ENCODE measurements at regions not wholly inside any gene's neighbourhood (a gene's known extent, or its start where the extent isn't known, plus 50 kb on each side); places are given as distances from the start of the nearest gene placed in this dataset.

DNA sequence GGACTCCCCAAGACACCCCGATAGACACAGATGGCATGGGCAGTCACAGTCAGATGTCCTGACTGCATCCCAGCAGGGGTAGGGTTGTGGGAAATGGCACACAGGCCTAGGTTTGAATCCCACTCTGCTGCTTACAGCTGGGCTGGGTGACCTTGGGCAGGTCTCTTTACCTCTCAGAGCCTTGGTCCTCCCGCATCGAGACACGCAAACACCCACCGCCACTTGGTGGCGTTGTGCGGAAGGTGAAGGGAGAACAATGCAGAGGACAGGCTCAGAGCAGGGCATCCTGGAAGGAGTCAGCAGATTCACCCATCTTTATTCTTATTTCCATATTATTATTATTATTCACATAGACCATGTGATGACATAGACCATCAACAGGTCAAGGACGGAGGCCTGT lies 140.5 kb downstream of the MIAT start:
- in situ Hi-C loops (cut with HindIII; ENCODE audit: low pct_unique_long_range_greater_than_20kb, low sequenced_read_pairs), result no loop called here
- DNase-seq (ENCODE audit: low read depth in 1 of 2, low spot score in 1 of 2), result peak in 1 of 2 experiments; percentile 44
- no peak for TF ChIP-seq JUND (IDR thresholded peaks at IDR 0.05; ENCODE audit: low read depth)

DNA sequence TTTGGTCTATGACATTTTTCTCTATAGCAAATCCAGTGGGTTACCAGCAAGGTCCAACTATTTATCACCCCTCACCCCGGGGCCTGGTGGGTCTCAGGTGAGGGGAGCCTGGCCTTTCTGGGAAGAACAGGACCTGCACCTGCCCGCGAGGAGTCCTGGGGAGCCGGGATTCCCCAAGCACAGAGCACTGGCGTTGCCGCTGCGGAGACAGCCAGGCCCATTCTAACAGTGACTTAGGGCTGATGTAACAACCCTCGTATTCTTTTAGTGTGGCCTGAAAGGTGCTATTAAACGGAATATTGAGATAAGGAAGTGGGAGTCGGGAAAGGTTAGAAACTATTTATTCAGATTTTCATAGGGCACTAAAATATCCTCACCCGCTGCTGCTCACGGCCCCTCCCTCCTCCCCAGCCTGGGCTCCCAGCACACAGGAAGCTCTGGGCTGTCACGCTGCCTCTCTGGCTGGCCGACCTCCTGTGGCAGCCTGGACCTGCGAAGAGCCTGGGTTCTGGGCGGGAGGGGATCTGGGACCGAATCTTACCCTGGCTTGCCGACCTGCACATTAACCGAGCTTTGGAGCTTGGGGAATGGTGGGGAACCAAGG lies 141.2 kb downstream of the MIAT start:
- in situ Hi-C loops (cut with HindIII; ENCODE audit: low pct_unique_long_range_greater_than_20kb, low sequenced_read_pairs), result no loop called here
- no peak for DNase-seq (ENCODE audit: low read depth in 1 of 2, low spot score in 1 of 2)
- TF ChIP-seq JUND (IDR thresholded peaks at IDR 0.05; ENCODE audit: low read depth), result no peak

- TF ChIP-seq JUND (IDR thresholded peaks at IDR 0.05; ENCODE audit: low read depth), result no peak
- no peak for DNase-seq (ENCODE audit: low read depth in 1 of 2, low spot score in 1 of 2)
- in situ Hi-C loops (cut with HindIII; ENCODE audit: low pct_unique_long_range_greater_than_20kb, low sequenced_read_pairs), result no loop called here
Measured at GRCh38 chr22:26800858-26801257, 143.5 kb downstream of the MIAT start.

DNA sequence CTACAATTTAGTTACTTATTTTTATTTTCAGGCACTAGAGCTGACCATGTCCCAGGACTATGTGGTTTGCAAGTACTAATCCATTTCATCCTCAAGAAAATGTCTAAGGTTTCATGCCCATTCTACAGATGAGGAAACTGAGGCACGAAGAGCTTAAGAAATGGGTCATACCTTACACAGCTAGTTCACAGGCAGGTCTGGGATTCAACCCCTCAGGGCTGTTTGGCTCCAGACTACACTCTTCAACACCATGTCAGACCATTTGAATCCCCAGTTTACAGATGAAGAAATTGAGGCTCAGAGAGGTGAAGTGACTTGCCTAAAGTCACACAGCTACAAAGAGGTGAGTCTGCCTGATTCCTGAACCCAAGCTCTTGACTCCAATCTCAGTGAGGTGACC lies 144.1 kb downstream of the MIAT start:
- in situ Hi-C loops (cut with HindIII; ENCODE audit: low pct_unique_long_range_greater_than_20kb, low sequenced_read_pairs), result no loop called here
- no peak for TF ChIP-seq JUND (IDR thresholded peaks at IDR 0.05; ENCODE audit: low read depth)
- DNase-seq (ENCODE audit: low read depth in 1 of 2, low spot score in 1 of 2), result no peak

- DNase-seq (ENCODE audit: low read depth in 1 of 2, low spot score in 1 of 2), result no peak
- TF ChIP-seq JUND (IDR thresholded peaks at IDR 0.05; ENCODE audit: low read depth), result no peak
- in situ Hi-C loops (cut with HindIII; ENCODE audit: low pct_unique_long_range_greater_than_20kb, low sequenced_read_pairs), result no loop called here
Measured at GRCh38 chr22:26804315-26804714, 146.9 kb downstream of the MIAT start.

GRCh38 chr22:26804911-26805539 lies 147.6 kb downstream of the MIAT start:
- in situ Hi-C loops (cut with HindIII; ENCODE audit: low pct_unique_long_range_greater_than_20kb, low sequenced_read_pairs), result no loop called here
- no peak for TF ChIP-seq JUND (IDR thresholded peaks at IDR 0.05; ENCODE audit: low read depth)
- no peak for DNase-seq (ENCODE audit: low read depth in 1 of 2, low spot score in 1 of 2)

- TF ChIP-seq JUND (IDR thresholded peaks at IDR 0.05; ENCODE audit: low read depth), result no peak
- in situ Hi-C loops (cut with HindIII; ENCODE audit: low pct_unique_long_range_greater_than_20kb, low sequenced_read_pairs), result no loop called here
Measured at GRCh38 chr22:26806445-26807175, 149.2 kb downstream of the MIAT start.

GRCh38 chr22:26811647-26811992 lies 154.2 kb downstream of the MIAT start:
- TF ChIP-seq JUND (IDR thresholded peaks at IDR 0.05; ENCODE audit: low read depth), result no peak
- DNase-seq (ENCODE audit: low read depth in 1 of 2, low spot score in 1 of 2), result no peak
- in situ Hi-C loops (cut with HindIII; ENCODE audit: low pct_unique_long_range_greater_than_20kb, low sequenced_read_pairs), result no loop called here

More at GRCh38 chr22:26806445-26807175, 149.2 kb downstream of the MIAT start:
- no peak for DNase-seq (ENCODE audit: low read depth in 1 of 2, low spot score in 1 of 2)

- no peak for TF ChIP-seq JUND (IDR thresholded peaks at IDR 0.05; ENCODE audit: low read depth)
- in situ Hi-C loops (cut with HindIII; ENCODE audit: low pct_unique_long_range_greater_than_20kb, low sequenced_read_pairs), result no loop called here
- DNase-seq (ENCODE audit: low read depth in 1 of 2, low spot score in 1 of 2), result no peak
Measured at GRCh38 chr22:26812731-26813130, 155.3 kb downstream of the MIAT start.

DNA sequence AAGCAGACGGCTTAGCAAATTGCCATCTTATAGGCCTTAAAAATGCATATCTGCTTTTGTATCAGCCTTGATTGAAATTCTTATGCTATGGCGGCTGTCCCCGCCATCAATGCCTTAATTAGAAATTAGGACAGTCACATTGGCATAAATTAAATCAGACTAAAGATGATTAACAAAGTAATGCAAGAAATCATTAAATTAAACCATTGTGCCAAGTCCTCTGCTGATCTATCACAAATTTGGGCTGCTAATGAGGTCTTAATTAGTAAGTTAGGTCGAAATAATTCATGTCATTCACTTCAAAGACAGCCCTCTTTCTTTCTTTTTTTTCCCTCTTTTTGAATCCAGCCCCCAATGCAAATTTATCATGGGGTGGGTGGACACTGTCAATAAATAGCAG lies 159.3 kb downstream of the MIAT start:
- no peak for TF ChIP-seq JUND (IDR thresholded peaks at IDR 0.05; ENCODE audit: low read depth)
- no peak for DNase-seq (ENCODE audit: low read depth in 1 of 2, low spot score in 1 of 2)
- in situ Hi-C loops (cut with HindIII; ENCODE audit: low pct_unique_long_range_greater_than_20kb, low sequenced_read_pairs), result no loop called here

- in situ Hi-C loops (cut with HindIII; ENCODE audit: low pct_unique_long_range_greater_than_20kb, low sequenced_read_pairs), result no loop called here
- DNase-seq (ENCODE audit: low read depth in 1 of 2, low spot score in 1 of 2), result no peak
- no peak for TF ChIP-seq JUND (IDR thresholded peaks at IDR 0.05; ENCODE audit: low read depth)
Measured at GRCh38 chr22:26817926-26818325, 160.5 kb downstream of the MIAT start.

DNA sequence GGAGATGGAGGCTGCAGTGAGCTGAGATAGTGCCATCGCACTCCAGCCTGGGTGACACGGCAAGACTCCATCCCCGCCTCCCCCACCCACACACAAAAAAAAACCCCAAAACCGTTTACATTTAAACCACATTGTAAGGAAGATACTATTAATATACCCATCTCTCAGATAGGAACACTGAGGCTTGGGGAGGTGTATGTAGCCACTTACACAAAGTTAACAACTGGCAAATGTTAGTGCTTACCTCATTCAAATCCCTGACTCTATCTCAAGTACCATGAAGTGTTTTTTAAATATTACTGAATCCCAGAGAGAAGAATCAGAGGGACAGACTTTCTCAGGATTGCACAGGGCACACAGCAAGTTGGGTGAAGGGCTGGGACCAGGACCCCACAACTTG lies 164.5 kb downstream of the MIAT start:
- TF ChIP-seq JUND (IDR thresholded peaks at IDR 0.05; ENCODE audit: low read depth), result no peak
- in situ Hi-C loops (cut with HindIII; ENCODE audit: low pct_unique_long_range_greater_than_20kb, low sequenced_read_pairs), result no loop called here
- no peak for DNase-seq (ENCODE audit: low read depth in 1 of 2, low spot score in 1 of 2)

GRCh38 chr22:26822313-26822712 lies 164.9 kb downstream of the MIAT start:
- in situ Hi-C loops (cut with HindIII; ENCODE audit: low pct_unique_long_range_greater_than_20kb, low sequenced_read_pairs), result no loop called here
- TF ChIP-seq JUND (IDR thresholded peaks at IDR 0.05; ENCODE audit: low read depth), result no peak
- peak in 1 of 2 experiments; percentile 14 for DNase-seq (ENCODE audit: low read depth in 1 of 2, low spot score in 1 of 2)
